Ureter (tissue), 1 donor: ENCODE measurements at regions not wholly inside any gene's neighbourhood (a gene's known extent, or its start where the extent isn't known, plus 50 kb on each side); places are given as distances from the start of the nearest gene placed in this dataset.

ENCODE experiments used
- DNase-seq: peaks from one replicate; pipeline ENCODE4 v3.0.0-alpha.2; 2020; ENCODE audit warnings: low spot score
- donor health status: DM: yes; HTN: yes; CAD: no.

DNA sequence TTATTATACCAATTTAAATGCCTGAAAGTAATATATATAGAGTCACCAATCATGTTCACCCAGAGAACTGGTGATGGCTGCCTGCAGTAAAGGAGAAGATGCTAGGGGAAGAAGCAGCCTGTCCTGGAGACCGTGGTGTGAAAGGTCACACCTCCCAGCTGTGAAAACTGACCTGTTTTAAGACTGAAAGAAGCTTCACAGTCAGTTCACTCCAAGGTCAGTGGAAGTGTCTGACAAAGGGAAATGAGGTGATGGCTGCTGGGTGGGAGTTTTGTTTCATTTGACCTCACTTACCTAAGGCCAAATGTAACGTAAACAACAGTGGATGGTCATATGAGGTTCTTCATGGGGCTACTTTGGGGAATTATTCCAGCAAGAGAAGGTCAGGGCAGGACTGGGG, 352.1 kb upstream of the GATB start:
- no peak for DNase-seq

DNA sequence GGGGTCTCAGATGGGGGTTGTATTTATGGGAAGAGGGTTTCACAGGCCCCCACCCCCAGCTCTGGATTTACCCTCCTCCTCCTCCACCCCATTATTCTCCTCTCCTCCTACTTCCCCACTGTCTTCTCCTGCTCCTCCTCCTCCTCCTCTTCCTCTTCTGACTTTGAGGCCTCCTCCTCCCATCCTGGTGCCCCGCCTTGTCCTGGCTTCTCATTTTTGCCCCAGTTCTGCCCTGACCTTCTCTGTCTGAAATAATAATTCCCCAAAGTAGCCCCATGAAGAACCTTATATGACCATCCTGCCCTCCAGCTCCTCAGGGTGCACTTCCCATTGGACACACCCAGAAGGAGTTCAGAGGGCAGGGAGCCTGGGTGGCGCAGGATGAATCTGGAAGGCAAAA, 351.4 kb upstream of the GATB start:
- no peak for DNase-seq

DNA sequence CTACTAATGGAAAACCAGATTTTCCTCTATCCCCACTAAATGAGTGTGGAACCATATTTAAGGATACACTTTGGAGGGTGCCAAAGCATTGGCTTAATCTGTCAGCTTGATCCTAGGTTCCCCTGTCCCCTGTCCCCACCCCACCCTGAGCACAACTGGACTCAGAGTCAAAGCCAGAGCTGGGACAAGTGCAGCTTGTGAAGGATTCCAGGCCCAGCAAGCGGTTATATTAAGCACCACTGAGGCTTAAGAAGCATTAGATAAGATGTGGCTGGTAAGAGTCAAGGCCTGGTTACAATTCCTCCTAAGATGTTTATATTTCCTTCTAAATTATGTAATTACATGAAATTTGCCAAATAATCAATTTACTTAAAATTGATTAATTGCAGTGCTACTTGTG, 350.0 kb upstream of the GATB start:
- DNase-seq: no peak

DNA sequence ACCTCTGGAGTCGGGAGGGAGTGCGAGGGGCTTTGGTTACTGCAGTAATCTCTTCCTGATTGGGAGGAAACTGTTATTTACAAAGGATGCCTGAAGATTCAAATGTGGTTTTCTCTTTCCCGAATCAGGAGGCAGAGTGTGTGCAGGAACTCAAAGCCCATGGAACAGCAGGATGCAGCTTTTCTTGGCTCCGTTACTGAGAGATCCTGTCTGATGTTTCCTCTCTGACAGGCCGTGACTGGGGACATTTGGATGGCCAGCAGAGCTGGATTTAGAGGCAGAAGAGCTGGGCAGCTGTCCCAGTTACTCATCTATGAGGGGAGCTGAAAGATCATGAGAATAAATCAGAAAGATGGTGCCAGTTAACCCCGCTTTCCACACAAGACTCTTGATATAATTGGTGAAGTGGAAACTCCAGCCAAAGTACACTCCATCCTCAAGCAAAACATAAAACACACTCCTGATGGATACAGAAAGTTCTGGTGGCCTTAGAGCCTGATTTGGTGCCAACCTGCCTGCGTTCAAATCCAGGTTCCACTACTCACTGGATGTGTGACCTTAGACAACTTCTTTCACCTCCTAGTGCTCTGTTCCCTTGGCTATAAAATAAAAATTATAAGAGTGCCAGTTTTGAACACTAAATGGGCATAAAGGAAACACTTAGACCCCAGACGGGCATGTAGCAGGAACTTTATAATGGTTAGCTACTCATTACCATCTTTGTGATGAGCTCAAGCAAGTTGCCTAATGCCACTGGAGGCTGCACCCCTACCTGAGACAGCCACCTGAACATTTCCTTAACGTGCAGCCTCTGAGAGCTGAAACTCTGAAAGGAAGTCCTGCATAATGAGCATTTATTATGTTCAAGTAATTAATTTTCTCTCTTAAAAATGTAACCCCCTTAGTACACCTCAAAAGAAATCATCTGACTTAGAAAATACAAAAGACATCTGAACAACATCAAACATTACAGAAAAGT, 349.0 kb upstream of the GATB start:
- peak; percentile 75 for DNase-seq

DNA sequence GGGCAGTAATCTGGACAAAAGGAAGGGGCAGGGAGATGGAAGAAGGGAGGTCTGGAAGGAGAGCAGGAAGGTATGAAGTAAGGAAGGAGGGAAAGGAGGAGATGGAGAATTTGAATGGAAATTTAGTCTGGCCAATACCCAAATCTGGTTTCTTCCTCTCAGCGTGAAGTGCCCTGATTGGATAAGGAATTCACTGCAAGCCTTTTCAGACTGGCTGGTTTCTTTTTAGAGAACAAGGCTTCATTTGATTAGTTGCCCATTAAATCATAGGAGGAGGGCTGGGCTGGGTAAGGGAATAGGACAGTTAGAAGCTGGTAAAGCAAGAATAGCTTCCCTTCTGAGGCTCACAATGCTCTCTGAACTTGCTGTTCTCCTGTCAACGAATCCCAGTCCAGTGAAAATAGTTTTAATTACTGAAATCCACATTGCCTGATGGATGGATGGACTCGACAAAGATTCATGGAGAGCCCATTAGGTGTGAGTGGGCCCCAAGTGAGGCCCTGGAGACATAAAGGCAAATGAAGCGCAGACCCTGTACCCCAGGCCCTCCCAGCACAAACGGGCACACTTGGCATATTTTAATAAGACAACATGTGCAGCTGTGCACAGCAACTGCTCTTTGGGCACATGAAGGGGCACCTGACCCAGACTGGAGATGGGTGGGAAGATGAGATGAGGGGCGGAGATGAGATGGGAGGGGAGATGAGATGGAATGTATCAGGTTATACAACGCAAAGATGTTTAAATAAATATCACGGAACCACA, 347.1 kb upstream of the GATB start:
- no peak for DNase-seq

DNA sequence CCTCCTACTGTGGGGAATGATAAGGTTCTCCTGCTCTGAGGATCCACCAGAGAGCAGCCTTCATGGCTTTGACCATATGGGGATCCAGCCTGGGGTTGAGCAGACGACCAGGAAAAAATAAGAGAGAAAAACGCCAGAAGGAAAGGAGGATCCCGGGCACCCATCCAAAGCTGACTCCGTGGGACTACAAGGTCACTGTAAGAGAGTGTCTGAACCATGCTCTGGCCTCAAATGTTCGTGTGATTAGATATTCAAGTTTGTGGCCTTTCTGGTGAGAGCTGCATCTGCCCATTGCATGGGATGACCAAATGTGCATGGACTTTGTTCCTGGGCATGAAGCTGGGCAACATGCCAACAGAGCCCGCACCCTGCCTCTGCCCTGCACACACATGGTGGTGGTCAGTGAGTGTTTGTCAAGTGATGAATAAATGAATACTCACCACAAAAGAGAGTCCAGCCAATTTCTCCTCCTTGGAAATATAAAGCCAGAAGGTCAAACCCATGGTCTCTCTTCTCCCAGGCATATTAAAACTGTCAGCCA, 346.0 kb upstream of the GATB start:
- DNase-seq: no peak

DNA sequence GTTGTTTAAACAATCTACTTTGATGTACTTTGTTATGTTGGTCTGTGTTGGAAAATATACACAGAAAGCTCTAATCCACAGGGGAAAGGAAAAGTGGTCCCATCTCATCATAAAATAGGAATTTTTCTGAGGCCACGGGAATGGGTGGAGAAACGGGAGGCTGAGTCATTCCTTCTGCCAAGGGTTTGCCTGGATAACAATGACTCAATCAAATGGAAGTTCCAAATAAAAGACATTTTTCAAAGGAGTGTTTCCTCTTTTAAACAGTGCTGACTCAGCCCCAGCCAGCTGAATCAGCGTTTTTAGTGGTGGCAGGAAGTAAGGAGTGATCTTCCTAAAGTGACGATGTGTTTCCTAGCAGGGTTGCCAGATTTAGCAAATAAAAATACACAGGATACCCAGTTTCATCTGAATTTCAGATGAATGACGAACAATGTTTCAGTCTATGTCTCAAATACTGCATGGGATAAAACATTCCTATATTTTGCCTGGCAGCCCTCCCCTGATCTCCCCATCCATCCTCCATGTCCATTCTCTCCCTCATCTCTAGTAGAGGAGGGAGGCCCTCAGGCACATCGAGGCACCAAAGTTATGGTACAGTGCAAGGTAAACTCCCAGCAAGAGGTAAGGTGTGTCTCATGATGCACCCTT, 345.4 kb upstream of the GATB start:
- peak; percentile 74 for DNase-seq

DNA sequence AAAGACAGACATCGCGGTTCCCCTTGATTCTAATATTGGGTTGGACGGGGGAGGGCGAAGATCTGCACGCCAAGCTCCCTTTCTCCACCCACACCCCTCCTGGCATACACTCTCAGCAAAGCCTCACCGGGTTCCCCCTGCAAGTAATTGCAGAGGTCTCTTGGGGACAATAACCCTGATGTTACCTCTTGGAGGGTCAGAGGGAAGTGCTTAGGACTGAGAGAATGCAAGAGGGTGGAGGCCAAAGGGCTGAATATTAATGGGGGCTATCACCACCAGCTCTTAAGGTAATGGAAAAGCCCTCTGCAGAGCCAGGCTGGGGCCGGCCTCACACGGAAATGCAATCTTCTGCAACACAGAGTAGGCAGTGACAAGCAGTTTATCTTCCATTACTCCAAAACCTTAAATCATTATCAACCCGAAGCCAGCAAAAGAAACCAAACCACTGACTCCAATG, 344.1 kb upstream of the GATB start:
- no peak for DNase-seq

DNA sequence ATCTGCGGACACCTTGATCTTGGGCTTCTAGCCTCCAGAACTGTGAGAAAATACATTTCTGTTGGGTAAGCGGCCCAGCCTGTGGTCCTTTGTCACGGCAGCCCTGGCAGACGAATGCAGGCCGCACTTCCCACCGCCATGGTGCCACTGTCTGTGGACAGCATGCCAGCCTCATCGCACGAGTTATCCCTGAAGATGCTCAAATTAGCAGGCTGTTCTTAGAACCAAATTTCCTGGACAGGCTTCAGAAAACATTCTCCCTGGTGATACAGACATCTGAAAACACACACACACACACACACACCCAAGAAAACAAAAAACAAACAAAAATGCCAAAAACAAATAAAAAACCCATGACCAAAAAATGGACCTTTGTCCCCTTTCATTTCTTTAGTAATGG, 343.5 kb upstream of the GATB start:
- no peak for DNase-seq

DNA sequence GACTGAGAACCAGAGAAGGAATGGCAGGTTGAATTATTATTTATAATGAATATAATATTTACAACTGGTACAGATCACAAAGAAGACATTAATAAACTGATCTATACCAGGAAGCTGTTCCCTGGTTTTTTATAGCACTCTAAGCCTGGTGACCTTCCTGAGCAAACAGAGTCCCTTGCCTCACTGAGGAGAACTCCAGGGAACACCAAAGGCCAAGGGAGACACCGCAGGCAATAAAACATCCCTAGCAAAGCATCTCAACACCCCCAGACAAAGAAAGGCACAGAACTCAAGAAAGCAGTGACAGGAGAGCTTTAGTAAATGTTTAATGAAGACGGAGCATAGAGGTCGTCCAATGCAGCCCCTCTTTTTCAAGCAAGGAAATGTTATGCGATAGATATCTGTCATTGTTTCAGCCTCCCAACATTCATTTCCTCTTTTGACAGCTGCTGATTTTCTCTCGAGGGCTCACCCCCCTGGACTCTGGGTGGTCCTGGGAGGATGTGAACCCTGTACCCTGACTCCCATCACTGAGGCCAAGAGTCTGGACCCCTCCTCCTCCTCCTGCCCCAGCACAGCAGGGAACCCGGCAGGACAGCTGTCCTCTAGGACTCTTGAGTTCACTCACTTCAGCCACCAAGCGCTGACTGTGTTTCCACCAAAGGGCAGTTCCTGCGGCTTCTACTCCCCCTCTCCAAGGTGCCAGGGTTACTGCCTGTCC, 342.5 kb upstream of the GATB start:
- no peak for DNase-seq

DNA sequence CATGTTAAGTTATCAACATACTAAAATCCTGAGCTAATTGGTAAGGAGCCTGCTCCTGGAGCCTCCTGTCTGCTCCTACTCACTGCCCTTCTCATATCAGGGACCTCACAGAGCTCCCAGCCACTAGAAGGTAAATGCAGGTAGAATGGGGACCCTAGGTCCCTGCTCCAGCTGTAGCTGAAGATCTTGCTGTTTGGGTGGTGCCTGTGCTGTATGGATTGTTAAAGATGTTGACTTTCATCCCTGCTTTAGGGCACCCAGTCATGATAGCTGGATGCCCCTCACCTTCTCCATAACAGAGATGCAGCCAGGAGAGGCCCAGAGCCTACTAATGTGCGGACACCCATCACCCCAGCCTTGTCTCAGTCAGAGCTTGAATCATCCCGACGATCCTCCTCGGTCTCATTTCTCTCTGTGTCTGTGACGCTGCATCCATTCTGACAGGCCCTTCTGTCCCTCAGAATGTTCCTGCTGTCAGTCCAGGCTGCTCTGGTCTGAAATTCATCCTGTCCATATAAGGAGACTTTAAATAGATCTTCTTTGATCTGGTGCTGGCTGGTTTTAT, 341.7 kb upstream of the GATB start:
- no peak for DNase-seq

DNA sequence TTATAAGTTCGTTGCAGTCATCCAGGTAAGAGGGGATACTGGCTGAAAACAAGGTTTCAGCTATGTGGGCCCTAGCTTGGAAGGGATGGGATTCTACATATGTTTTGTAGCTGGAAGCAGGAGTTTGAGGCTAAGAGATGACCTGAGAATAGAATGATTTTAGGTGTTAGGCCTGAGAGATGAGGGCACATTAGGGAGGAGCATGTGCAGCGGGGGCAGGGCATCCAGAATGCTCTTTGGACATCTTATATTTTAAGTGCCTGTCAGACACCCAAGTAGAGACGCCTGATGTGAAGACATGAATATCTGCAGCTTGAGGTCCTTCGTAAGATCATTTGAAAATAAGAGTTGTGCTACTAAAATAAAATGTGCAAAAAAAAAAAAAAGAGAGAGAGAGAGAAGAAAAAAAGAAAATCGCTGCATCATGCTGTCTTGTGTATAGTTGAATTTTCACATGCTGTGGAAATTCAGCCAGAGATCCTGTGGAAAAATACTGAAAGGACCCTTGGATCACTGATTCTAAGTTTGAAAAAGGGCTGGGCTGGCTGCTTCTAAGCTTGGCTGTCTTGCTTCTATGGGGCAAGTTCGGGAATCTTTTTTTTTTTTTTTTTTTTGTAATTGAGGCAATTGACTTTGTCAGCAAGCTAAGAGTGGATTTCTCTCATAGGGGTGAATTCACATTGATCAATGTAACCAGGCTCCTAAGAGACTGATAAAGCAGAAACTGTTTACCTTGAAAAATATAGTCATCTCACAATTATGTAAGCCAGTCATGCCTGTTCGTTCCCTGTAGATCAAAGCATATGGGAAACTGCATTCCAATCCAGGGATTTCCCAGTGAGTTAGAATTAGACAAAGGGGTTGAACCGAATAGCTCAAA, 341.0 kb upstream of the GATB start:
- DNase-seq: no peak

DNA sequence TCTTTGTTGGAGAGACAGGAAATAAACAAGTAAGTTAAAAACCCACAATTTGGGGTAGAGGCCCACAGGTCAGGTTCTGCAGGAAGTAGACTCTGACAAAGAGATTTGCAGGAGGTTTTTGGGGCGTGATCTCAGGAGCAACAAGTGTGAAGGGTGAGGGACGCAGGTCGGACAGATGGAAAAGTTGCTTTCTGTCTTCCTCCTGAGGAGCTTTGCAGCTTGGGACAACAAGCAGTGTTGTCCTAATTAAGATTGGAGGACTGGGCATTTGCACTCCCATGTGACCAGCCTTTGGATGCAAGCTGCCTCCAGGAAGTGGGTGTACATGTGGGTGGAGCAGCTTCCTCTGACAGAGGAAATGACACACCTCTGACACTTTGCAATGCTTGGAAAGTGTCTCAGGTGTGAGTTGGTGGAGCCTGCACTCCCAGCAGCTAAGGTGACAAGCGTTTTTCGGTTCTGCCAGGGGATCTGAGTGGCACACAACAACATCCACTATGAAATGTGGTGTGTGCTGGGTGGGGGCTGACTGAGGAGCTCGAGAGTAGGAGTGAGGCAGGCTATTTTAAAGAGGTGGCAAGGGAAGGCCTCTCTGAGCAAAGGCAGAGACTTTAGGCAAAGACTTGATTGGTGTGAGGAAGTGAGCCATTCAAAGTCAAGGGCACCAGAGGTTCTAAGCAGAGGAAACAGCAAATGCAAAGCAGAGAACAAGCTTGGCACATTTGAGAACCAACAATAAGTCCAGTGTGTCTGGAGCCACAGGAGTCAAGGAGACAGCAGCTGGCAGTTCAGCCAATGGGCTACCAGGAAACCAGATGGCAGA, 339.8 kb upstream of the GATB start:
- no peak for DNase-seq

DNA sequence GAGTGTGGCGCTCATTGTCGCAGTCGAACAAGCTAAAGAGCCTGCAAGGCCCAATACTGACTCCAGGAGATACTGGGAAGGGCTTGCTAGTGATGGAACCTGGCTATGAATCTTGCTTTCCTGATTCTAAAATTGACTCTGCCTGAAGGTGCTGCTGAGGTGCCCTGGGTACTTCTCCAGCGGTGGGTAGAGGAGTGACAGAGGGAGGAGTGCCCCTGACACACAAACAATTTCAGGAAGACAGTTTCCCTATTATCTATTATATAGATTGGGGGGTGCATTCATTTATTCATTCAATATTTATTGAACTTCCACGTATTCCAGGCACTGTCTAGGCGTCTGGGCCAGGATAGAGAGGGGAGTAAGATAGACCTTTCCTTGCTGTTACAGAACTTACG, 339.2 kb upstream of the GATB start:
- no peak for DNase-seq

DNA sequence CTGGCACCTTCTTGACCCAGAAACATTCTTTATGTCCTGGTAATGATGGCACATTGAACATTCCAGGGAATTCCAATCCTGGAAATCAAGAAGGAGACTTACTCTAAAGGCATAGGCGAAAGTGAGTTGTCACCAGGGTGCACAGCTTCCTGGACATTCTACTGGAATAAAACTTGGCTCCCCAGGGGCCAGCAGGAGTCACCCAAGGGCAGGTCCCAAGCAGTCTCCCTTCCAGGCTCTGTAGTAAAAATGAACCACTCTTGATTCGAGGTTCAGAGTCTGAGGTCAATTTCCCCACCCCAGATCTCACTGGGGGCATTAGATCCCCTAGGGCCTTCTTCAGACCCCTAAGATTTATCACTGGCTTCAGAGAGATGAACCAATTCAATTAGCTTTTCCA, 338.7 kb upstream of the GATB start:
- DNase-seq: no peak

DNA sequence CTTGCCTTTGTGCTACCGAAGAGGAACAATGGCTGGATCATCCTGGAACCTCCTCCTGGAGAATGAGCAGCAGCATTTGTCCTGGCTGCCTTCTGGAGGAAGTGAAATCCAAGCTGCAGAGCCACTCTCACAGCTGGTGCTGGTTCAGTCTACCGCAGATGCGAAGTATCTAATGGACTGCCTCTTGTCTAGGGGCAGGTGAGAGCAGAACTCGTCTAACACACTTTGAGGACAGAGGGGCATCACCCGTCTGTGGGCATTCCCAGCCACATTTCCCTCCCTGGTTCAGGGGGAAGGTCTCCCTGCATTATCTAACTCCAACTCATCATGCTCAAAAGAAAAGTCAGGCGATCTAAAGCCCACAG, 338.2 kb upstream of the GATB start:
- no peak for DNase-seq

DNA sequence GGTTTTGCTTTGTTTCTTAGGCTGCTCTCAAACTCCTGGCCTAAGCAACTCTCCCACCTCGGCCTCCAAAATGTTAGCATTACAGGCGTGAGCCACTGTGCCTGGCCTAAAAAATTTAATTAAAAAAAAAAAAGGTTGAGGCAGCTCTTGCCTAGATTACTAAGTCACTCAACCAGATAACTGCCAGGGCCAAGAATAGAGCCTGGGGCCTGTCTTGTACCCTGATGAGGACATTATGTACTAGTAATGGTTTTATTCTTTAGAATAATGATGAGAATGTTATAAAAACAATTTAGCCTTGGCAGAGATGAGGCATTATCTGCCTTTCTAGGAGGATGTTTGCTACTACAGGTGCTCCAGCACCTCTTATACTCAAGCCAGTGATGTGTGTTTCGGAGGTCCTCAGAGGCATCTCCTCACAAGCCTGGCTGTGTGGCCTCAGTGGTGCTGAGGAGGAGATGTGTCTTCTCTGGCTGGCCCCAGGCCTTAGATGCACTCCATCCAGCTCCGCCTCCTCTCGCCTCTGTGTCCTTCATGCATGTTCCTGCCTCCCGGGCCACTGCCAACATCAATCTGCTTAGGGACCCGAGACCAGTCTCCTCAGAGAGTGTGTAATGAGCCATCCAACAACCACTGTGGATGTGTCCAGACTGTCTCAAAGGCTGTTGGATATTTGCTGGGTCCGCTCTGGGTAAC, 337.7 kb upstream of the GATB start:
- DNase-seq: no peak

DNA sequence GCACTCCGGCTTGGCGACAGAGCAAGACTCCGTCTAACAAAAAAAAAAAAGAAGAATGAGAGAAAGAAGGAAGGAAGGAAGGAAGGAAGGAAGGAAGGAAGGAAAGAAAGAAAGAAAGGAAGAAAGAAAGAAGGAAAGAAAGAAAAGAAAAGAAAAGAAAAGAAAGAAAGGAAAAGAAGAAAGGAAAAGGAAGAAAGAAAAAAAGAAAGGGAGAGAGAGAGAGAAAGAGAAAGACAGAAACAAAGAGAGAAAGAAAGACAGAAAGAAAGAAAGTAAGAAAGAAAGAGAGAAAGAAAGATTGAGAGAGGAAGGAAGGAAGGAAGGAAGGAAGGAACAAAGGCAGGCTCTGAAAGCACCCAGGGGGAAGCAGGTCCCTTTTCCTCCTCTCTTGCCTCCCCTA, 336.6 kb upstream of the GATB start:
- DNase-seq: no peak

DNA sequence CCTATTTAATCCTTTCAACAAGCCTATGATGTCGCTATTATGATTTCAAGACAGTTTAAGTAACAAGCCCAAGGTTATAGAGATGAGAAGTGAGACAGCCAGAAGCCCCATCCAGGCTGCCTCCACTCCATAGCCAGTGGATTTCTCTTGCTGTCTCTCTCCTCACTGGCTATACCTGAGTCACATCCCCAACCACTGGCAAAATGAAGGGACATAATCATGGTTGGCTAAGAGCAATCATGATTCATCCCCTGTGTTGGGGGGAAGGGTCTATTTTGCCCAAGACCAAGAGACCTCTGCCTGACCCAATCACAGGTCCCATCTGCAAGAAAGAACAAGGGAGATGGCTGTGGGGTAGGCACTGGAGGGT, 334.9 kb upstream of the GATB start:
- DNase-seq: no peak
